ENCODE measurements at regions not wholly inside any gene's neighbourhood (a gene's known extent, or its start where the extent isn't known, plus 50 kb on each side); places are given as distances from the start of the nearest gene placed in this dataset.
"Not testable (repeated sequence)": the region's sequence is repeated elsewhere in the genome, so short reads cannot be mapped to it uniquely, and the experiment has no call there.

- H3K4me3 ChIP-seq (ENCODE audit: low read length) = no peak overlapping the region
- TF ChIP-seq CTCF (IDR thresholded peaks at IDR 0.05; ENCODE audit: insufficient read depth, low read depth, low read length, missing control alignments) = no peak
- no peak for DNase-seq (ENCODE audit: low read depth)
These were observed 124.3 kb upstream of the SMARCA2 start for GRCh38 chr9:1890816-1891215.

GRCh38 chr9:1903080-1903704, 112.0 kb upstream of the SMARCA2 start:
- DNase-seq (ENCODE audit: low read depth); H3K4me3 ChIP-seq (ENCODE audit: low read length): not testable (repeated sequence)

GRCh38 chr9:1907465-1907864, 107.7 kb upstream of the SMARCA2 start:
- no peak for DNase-seq (ENCODE audit: low read depth)
- no peak overlapping the region for H3K4me3 ChIP-seq (ENCODE audit: low read length)
- no peak for TF ChIP-seq CTCF (IDR thresholded peaks at IDR 0.05; ENCODE audit: insufficient read depth, low read depth, low read length, missing control alignments)

- H3K4me3 ChIP-seq (ENCODE audit: low read length) = no peak overlapping the region
- TF ChIP-seq CTCF (IDR thresholded peaks at IDR 0.05; ENCODE audit: insufficient read depth, low read depth, low read length, missing control alignments) = no peak
- no peak for DNase-seq (ENCODE audit: low read depth)
These were observed 105.8 kb upstream of the SMARCA2 start for GRCh38 chr9:1909322-1909721.

- no peak for TF ChIP-seq CTCF (IDR thresholded peaks at IDR 0.05; ENCODE audit: insufficient read depth, low read depth, low read length, missing control alignments)
- no peak for DNase-seq (ENCODE audit: low read depth)
- H3K4me3 ChIP-seq (ENCODE audit: low read length) = no peak overlapping the region
These were observed 104.8 kb upstream of the SMARCA2 start for GRCh38 chr9:1910269-1910811.

GRCh38 chr9:1913631-1914330, 101.4 kb upstream of the SMARCA2 start:
- no peak for DNase-seq (ENCODE audit: low read depth)
- TF ChIP-seq CTCF (IDR thresholded peaks at IDR 0.05; ENCODE audit: insufficient read depth, low read depth, low read length, missing control alignments) = no peak
- H3K4me3 ChIP-seq (ENCODE audit: low read length) = no peak overlapping the region

GRCh38 chr9:1916095-1916494, 99.1 kb upstream of the SMARCA2 start:
- DNase-seq (ENCODE audit: low read depth) = no peak
- no peak for TF ChIP-seq CTCF (IDR thresholded peaks at IDR 0.05; ENCODE audit: insufficient read depth, low read depth, low read length, missing control alignments)
- H3K4me3 ChIP-seq (ENCODE audit: low read length) = no peak overlapping the region
